NCI-H1930 (cell line): ENCODE measurements at regions not wholly inside any gene's neighbourhood (a gene's known extent, or its start where the extent isn't known, plus 50 kb on each side); places are given as distances from the start of the nearest gene placed in this dataset.

Experiments
- DNase-seq, 2 experiments: peaks; one replicate each; lab custom pipeline; 2025; lab: John Stamatoyannopoulos, UW

- no peak for DNase-seq
These were observed 109.1 kb downstream of the LMO4 start for GRCh38 chr1:87437663-87438295.

DNA sequence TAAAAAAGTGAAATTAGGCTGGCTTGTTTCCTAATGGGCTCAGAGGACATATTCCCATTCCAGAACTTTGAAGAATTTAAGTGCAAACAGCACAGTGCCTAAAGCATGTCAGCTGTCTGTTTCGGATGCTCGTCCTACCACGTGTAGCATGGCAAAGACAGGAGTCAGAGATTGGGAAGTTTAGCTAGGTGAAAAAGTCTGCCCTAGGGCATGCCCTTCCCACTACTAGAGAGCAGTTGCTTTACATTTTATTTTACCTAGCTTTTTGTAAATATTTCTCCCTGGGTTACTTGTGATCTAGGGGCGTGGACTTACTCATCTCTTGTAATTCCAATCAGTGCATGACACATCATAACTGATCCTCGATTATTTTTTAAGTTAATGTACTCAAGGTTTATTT, 111.1 kb downstream of the LMO4 start:
- DNase-seq = no peak

DNA sequence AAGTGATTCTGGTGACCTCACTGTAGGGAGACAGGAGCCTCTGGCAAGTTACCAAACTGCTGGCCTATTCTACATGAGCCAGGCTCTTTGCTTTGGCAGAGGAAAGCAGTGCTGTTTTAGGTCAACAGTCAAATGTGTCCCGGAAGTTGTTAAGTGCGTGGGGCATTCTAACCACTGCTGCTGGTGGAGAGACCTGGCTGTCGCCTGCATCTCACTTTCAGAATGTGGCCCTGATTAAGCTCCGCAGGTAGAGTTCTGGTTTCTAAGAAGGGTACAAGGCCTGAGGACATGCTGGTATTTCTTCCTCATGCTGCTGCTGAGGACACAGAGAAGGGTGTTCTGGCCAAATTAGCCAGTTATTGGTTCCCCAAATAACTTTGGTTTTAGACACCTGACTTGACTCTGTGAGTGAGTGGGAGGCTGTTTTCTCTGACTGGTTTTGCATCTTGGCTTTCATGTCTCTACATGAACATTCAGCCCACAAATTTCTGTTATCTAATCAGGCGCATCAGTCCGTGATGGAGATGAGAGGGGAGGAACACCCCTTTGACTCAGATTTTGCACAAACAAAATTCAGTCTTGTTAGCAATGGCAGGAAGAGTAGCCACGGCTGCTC, 120.8 kb downstream of the LMO4 start:
- DNase-seq = no peak

DNA sequence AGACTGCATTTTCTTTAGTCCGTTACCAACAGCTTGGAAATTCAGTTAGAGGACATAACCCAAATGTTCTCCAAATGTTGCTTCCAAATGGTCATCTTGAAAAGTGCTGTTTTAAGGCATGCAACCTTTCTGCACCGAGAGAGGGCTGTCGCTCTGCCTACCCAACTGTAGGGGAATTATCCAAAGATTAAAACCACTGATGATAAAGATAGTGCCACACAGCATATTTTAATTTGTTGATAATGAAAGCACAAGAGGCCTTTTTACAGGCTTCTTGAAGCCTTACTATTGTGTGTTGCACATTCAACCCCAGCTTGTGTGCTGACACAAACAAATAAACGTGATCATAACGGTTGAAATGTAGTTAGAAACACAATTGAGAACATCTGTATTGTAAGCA, 121.5 kb downstream of the LMO4 start:
- no peak for DNase-seq

DNA sequence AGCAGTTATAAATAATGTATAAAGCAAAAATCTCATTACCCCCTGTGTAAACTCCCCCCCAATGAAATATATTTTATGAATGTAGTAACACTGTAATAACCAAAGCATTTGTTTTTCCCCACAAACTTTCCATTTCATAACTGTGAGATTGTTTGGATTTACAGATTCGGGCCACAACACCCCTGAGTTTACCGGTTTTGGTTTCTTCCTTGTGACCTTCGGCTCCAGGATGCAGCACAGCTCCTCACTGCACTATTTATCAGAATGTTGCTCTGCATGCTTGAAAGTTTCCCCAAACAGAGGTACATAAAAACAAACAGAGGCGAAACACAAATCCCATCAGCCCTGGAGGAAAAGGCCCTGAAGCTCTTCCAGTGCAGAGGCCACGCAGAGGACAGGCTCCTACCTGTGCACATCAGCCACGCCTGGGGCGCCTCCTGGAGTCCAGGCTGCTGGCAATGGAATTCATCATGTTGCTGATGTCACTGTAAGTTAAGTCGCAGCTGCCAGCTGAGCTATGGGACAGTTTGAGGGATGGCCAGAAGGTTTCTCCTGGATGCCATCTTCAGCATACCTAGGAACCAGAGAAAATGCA, 122.0 kb downstream of the LMO4 start:
- DNase-seq = no peak

GRCh38 chr1:87451229-87451920, 122.7 kb downstream of the LMO4 start:
- no peak for DNase-seq

- DNase-seq = no peak
These were observed 124.0 kb downstream of the LMO4 start for GRCh38 chr1:87452648-87453047.

DNA sequence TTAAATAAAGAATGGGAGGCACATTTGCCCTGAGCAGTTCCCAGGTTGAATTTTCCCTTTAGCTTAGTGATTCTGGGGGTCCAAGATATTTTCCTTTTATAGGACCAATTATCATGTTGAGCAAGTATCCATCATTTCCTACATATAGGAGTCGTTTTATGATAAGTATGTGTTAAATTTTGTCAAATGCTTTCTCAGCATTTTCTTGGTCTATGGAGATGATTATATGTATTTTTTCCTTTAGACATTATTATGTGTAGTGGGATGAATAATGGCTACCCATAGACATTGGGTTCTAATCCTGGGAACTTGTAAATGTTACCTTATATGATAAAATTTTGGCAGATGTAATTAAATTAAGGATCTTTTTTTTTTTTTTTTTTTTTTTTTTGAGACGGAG, 128.7 kb downstream of the LMO4 start:
- no peak for DNase-seq

GRCh38 chr1:87462894-87463293, 134.2 kb downstream of the LMO4 start:
- no peak for DNase-seq

DNA sequence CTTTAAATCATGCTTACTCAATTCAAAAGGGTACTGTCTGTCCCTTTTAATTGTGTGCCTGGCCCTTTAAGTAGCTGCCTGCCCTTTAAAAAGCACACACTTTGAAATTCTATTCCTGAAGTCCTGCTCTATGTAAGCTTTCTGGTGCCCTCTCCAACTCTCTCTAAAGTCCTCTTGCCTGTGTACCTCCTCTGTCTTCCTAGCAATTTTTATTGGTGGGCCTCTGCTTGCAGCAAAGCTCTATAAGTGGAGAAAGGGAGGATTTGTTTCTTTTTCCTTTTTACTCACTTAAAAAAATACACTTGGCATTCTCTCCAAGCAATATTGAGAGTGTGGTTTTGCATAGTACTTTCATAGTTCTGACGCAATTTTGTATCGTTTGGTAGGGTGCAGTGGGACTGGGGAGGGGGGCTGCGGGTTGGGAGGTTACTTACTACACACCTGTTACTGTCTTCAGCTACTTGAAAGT, 135.4 kb downstream of the LMO4 start:
- no peak for DNase-seq

- no peak for DNase-seq
These were observed 137.9 kb downstream of the LMO4 start for GRCh38 chr1:87466621-87467020.

- no peak for DNase-seq
These were observed 144.0 kb downstream of the LMO4 start for GRCh38 chr1:87472716-87473115.

- DNase-seq = no peak
These were observed 144.6 kb downstream of the LMO4 start for GRCh38 chr1:87473203-87473661.

- no peak for DNase-seq
These were observed 145.4 kb downstream of the LMO4 start for GRCh38 chr1:87474098-87474497.

- no peak for DNase-seq
These were observed 149.6 kb downstream of the LMO4 start for GRCh38 chr1:87478231-87478630.

DNA sequence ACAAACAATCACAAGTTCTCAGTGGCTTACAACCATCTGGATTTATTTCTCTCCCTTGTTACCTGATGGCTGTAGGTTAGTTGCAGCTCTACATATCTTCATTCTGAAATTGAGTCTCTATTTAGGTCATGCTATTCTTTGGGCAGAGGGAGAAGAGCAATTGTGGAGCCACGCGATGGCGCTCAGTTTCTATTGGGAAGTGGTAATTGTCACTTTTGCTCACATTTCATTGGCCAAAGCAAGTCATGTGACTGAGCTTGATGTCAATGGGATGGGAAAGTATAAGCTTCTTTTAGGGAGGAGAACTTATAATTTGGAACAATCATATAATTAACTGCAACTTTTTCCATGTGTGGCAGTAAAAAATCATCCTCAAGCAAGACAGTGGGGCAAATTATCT, 166.5 kb downstream of the LMO4 start:
- DNase-seq = no peak

- no peak for DNase-seq
These were observed 167.2 kb downstream of the LMO4 start for GRCh38 chr1:87495870-87496269.

DNA sequence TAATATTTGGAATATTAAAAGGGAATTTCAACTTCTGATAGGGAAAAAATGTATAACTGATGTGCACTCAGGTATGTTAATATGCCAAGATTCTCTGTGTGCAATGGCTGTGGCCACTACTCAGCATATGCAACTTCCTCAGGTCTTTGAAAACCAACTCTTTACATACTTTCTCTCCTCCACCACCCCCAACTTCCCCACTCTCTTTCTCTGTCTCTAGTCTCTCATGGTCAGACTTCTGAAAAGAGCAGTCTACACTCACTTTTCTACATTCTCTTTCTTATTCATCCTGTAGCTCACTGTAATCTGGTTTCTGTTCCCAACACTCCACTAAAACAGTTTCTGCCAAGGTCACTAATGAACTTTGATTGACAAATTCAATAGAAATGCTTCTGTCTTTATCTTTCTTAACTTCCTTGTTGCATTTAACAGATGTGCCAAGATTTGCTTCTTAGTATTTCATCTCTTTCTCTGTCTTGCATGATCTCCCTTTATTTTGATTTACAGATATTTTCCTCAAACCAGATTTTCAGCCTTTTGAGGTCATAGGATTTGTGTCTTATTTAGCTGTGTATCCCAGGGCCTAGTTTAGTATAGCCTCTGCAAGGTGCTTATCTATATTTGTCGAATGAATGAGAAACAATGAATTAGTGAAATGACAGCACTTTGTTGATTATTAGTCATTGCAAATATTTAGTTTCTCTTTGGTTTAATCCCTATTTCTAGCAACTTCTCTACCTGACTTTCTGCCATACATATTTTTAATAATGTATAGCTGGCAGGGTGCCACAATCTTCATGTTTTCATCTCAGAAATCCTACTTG, 168.9 kb downstream of the LMO4 start:
- DNase-seq = no peak

- no peak for DNase-seq
These were observed 173.1 kb downstream of the LMO4 start for GRCh38 chr1:87501738-87502137.

- no peak for DNase-seq
These were observed 176.8 kb downstream of the LMO4 start for GRCh38 chr1:87505391-87505983.

- no peak for DNase-seq
These were observed 177.5 kb downstream of the LMO4 start for GRCh38 chr1:87506147-87506546.
